ENCODE measurements at regions not wholly inside any gene's neighbourhood (a gene's known extent, or its start where the extent isn't known, plus 50 kb on each side); places are given as distances from the start of the nearest gene placed in this dataset.

DNA sequence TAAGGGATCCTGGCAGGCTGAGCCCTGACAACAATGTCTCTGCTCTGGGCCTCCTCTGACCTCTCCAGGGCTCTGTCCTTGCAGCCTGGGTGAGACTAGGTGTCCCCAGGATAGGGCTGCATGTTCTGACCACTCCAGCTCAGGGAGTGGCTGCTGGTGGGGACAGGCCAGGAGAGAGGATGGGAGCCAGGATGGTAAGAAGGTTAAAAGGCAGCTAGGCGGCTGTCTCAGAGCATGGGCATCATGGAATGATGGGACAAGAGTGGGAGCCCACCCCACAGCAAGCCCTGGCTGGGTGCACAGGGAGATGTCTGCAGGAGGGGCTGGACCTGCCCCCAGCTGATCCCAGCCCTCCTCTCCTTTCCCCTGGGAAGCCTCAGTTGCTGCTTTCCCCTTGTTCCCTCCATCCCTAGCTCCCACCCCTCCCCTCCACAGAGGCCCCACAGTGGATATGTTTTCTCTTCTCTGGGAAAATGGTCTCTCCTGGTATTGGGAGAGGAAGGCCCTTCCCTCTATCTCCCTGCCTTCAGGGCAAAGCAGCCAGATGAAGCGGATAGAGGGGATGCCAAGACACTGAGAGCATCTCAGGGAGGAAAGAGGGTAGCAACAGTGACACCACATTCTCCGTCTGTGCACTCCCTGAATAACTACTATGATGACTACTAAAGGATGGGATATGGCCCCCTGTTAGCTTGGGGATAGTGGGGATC lies 334.3 kb downstream of the DYSF start:
- no peak for DNase-seq

- DNase-seq, result no peak
Observed at GRCh38 chr2:71787108-71787415, 333.7 kb downstream of the DYSF start.

DNA sequence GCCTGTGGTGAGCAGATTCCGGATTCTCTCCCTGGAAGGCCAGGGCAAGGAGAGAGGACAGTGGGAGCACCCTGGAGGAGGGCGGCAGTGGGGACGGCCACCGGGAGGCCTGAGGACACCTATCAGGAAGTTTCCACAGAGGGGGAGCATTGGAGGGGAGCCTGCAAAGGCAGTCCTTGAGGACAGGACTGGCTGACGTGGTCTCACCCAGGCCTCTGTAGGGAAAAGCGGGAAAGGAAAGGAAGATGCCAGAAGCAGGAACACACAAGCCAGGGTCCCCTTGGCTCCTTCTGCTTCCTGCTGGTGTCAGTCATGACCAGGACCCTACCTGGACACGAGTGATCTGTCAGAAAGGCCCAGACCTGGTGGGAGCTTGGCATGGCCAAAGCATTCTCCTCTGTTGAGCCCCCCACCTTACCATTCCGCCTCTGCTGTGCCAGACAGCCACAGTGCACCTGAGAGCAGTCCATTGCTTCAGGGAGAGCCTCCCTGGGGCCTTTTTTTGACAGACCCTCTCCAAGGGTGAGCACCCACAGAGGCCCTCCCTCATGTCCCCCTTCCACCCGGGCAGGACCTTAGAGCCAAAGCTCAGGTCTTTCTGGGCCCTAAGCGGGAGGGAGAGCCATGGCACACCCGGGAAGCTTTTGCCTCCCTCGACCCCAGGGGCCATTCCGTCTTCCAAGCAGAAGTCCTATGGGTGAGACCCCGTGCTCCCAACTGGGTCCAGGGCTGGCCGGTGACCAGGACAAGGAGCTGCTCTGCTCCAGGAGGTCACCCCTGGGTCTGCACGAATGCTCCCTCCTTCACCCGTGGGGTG lies 333.1 kb downstream of the DYSF start:
- no peak for DNase-seq

- no peak for DNase-seq
Observed at GRCh38 chr2:71785516-71785981, 332.2 kb downstream of the DYSF start.

GRCh38 chr2:71784734-71785511 lies 331.6 kb downstream of the DYSF start:
- no peak for DNase-seq

GRCh38 chr2:71783815-71784214 lies 330.5 kb downstream of the DYSF start:
- DNase-seq, result no peak

GRCh38 chr2:71783215-71783614 lies 329.9 kb downstream of the DYSF start:
- no peak for DNase-seq

GRCh38 chr2:71782323-71782722 lies 329.0 kb downstream of the DYSF start:
- no peak for DNase-seq

GRCh38 chr2:71781695-71782228 lies 328.4 kb downstream of the DYSF start:
- DNase-seq, result no peak

- DNase-seq, result no peak
Observed at GRCh38 chr2:71780162-71780561, 326.8 kb downstream of the DYSF start.

DNA sequence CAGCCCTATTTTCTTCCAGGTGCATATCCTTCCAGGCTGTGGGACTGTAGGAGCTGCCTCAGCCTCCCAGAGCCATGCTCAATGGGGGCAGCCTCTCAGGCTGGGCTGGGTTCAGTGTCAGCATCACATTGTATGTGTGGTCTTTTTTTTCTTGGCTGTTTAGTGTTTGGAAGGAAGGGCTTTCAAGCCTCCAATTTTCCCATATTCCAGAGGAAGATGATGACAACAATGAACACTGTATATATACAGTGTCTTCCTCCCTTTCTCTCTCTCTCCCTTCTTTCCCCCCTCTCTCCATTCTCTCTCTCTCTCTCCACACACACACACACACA lies 326.4 kb downstream of the DYSF start:
- no peak for DNase-seq

GRCh38 chr2:71778936-71779773 lies 325.8 kb downstream of the DYSF start:
- DNase-seq, result no peak

- no peak for DNase-seq
Observed at GRCh38 chr2:71778514-71778913, 325.2 kb downstream of the DYSF start.

GRCh38 chr2:71777946-71778345 lies 324.6 kb downstream of the DYSF start:
- no peak for DNase-seq

DNA sequence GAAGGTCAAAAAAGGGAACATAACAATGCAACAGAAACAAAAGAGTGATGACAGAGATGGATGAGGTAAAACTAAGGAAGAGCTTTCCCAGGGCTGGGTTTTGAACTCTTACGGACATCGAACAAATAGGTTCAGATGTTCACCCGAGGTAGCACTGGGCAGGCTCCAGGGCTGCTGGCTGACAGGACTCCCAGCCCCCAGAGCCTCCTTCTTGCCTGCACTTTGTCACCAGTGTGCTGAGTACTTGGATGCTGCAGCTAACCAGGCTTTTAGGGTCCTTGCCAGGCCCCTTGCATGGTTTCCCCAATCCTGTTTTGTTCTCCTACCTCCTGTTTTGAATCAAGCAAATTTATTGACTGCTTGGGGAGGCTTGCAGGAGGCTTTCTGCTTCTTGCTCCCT lies 322.9 kb downstream of the DYSF start:
- no peak for DNase-seq

DNA sequence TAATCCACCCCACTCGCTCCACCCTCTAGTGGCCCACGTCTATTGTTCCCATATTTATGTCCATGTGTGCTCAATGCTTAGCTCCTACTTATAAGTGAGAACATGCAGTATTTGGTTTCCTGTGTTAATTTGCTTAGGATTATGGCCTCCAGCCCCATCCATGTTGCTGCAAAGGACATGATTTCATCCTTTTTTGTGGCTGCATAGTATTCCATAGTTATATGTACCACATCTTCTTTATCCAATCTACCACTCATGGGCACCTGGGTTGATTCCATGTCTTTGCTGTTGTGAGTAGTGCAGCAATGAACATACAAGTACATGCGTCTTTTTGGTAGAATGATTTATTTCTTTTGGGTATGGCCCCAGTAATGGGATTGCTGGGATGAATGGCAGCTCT lies 319.9 kb downstream of the DYSF start:
- no peak for DNase-seq

DNA sequence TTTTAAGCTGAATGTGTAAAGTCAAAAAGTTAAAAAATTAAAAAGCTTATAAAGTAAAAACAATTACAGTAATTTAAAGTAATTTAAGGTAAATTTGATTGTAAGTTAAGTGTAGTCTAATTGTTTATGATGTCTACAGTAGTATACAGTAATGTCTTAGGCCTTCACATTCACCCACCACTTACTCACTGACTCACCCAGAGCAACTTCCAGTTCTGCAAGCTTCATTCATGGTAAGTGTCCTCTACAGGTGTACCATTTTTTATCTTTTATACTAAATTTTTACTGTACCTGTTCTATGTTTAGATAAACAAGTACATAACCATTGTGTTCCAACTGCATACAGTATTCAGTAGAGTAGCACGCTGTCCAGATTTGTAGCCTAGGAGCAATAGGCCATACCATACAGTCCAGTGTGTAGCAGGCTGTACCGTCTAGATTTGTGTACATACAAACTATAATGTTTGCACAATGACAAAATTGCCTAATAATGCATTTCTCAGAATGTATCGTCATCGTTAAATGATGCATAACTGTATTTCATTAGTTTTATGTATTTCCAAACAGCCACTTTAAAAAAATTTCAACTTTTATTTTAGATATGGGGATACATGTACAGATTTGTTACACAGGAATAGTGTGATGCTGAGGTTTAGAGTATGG lies 319.3 kb downstream of the DYSF start:
- DNase-seq, result no peak

GRCh38 chr2:71767663-71768062 lies 314.3 kb downstream of the DYSF start:
- no peak for DNase-seq

- no peak for DNase-seq
Observed at GRCh38 chr2:71759060-71759459, 305.7 kb downstream of the DYSF start.

DNA sequence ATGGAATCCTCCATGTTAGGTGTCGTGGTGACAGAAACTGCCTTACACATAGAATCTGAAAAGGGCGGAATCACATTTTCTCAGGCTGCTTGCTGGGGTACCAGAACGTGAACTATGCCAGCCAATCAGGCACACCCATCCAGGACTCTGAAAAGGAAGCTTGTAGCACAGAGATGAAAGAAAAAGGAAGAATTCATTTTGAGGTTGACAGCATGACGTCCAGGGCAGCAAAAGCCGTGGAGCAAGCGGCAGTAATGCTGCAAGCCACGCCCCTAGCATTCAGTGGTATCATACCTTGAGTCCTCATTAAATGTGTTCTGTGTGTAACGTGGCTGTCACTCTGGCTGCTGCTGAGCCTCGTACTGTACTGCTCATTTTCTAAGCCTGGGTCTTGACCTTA lies 304.0 kb downstream of the DYSF start:
- no peak for DNase-seq

DNA sequence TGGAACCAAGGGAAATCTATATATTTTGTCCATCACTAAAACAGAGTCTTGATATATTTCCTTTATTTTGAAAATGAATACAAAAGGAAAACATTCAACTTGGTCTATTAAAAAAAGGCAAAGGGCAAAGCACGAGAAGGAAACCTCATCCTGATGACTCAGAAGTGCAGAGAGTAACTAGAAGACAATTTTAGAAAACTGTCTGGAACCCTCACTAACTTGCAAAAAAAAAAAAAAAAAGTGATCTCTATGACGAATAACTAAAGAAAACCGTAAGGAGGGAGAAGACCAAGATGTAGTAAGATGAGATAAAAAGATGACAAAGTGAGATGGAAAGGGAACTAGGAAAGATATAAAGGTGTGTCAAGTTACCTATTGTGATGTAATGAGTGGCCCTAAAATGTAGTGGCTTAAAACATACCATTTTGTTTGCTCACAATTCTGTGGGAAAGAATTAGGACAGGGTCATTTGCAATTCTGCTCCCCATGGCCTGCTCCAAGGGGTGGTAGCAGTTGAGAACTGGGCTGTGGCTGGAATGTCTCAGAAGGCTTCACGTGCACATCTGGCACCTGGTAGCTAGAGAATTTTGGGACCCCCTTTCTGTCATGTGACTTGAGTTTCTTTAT lies 303.0 kb downstream of the DYSF start:
- no peak for DNase-seq

DNA sequence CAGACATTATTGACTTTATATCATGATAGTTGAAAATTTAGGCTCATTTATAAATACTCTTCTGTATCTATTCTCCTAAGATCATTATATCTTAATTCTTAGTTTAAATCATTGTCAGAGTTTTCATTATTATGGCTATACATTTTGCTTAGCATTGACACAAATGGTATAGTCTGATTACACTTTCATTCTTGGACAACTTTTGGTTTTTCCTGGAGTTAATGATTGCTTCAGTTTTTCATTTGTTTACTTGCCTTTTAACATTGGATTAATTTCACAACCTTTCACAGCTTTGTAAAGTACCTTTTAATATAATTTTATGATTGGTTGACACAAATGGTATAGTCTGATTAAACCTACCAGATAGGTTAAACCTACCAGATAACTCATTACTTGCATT lies 298.2 kb downstream of the DYSF start:
- no peak for DNase-seq

All from NCI-H2227 treated with DMSO at 0.1 percent for 48 hours (cell line).